HG03045 (cell line): ENCODE measurements at regions not wholly inside any gene's neighbourhood (a gene's known extent, or its start where the extent isn't known, plus 50 kb on each side); places are given as distances from the start of the nearest gene placed in this dataset.

Source experiments
- ATAC-seq: cut with Tn5 transposase; IDR thresholded peaks from one replicate; pipeline ENCODE4 v1.9.1; 2021; ENCODE audit warnings: mild to moderate bottlenecking, moderate library complexity; ENCODE audit not compliant: unreplicated experiment

GRCh38 chr6:14966906-14967711 is 278.8 kb upstream of the JARID2 start:
- ATAC-seq: no peak

DNA sequence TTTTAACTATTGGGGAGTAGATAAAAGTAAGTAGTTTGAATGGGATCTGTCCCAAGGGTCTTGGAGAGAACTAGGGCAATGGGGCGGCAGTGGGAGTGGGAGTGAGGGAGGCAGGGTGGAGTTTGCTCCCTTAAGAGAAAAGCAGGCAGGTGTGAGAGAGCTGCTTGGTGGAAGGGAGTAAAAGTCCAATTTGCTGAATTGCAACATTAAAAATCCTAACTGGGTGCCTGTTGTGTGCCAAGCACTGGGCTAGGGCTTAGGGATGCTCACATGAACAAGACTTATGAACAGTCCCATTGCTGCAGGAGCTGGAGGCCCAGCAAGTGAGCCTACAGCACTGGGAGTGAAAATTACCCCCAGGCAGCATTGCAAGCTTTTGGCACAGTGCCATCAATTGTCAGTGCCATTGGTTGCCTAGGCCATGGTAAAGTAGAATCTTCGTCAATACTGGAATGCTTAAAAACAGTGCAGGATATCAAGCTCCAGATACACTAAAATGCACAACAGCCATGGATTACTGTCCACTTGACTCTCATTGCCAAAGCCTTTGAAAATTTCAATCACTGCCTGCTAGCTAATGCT is 277.7 kb upstream of the JARID2 start:
- no peak for ATAC-seq

GRCh38 chr6:14969126-14969525 is 276.7 kb upstream of the JARID2 start:
- ATAC-seq: no peak

DNA sequence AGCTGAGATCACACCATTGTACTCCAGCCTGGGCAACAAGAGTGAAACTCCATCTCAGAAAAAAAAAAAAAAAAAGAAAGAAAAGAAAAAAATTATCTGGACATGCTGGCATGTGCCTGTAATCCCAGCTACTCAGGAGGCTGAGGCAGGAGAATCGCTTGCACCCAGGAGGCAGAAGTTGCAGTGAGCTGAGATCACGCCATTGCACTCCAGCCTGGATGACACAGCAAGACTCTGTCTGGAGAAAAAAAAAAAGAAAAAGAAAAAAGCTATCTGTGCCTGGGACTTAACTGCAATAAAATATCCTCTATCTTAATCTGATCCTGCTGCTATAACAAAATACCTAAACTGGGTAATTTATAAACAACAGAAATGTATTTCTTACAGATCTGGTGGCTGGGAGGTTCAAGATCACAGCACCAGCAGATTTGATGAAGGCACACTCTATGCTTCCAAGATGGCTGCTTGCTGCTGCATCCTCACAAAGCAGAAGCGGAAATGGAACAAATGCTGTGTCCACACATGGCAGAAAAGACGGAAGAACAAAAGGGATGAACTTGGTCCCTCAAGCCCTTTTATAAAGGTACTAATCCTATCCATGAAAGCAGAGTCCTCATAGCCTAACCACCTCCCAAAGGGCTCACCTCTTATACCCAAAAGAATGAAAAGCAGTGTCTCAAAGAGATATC is 273.3 kb upstream of the JARID2 start:
- ATAC-seq: no peak

DNA sequence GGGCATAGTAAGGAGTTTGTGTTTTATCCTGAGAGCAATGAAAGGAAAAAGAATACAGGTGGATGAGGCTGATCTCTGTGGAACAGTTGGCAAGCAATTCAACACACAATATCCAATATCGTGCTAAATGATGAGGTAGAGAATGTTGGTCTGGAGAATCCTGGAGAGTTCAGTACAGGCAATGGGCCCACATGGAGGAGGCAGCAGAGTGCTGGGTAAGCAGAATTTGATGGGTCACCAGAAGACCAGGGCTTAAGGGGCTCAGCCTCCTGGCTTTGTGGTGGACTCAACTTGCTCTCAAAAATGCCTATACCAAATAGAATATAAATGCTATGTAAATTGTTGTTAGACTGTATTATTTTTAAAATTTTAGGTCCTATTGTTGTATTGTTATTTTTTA is 271.5 kb upstream of the JARID2 start:
- ATAC-seq: no peak

GRCh38 chr6:14974792-14975470 is 270.9 kb upstream of the JARID2 start:
- ATAC-seq: no peak

DNA sequence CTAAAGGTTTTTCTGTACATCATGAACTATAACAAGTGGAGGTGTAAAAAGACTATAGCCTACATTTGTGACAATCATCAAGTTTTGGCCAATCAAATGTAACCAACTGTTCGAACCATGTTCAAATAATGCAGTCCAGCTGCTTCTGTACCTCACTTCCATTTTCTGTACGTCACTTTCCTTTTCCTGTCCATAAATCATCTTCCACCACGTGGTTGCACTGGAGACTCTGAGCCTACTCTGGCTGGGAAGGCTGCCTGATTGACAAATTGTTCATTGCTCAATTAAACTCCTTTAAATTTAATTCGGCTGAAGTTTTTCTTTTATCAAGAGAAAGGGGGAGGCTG is 270.4 kb upstream of the JARID2 start:
- no peak for ATAC-seq

- no peak for ATAC-seq
Observed at GRCh38 chr6:14977747-14978382, 268.0 kb upstream of the JARID2 start.

- no peak for ATAC-seq
Observed at GRCh38 chr6:14981960-14982359, 263.9 kb upstream of the JARID2 start.

DNA sequence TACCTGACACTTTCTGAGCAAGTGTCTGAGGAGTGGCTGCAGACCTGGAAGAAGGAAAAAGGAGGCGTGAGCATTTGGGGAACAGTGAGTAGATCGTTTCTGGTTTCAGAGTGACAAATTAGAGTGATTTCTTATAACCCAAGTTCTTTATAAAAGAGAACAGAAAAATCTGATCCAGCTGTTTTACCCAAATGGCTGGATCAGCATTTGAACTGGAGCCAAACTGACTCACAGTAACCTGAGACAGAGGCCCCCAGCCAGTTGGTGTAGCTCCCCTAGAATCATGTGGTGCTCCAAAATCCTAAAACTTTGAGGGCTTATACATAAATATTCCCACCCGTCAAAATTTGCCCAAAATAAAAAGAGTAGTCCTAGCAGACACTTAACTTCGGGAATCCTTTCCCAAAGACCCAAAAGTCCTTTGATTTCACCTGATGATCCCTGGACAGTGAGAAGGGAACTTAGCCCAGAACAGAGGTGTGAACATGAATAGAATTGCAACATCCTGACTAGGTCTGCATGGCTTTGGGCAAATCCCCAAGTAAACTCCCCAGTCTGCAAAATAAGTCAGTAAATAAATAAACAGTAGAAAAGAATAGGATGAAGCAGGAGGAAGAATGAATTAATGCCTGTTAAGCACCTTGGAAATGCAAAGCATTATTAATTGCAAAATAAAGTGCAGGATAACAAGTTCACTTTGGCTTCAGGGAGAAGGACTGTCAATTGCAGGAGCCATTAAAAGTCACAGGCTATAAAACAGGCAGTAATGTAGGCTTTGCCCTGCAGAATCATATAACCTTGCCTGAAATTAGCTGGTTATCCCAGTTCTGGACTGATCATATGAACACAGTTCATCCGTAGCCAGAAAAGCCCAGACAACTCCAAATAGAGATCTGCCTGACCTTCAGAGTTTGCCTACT is 262.0 kb upstream of the JARID2 start:
- ATAC-seq: no peak

- ATAC-seq: no peak
Observed at GRCh38 chr6:14984519-14984853, 261.4 kb upstream of the JARID2 start.

DNA sequence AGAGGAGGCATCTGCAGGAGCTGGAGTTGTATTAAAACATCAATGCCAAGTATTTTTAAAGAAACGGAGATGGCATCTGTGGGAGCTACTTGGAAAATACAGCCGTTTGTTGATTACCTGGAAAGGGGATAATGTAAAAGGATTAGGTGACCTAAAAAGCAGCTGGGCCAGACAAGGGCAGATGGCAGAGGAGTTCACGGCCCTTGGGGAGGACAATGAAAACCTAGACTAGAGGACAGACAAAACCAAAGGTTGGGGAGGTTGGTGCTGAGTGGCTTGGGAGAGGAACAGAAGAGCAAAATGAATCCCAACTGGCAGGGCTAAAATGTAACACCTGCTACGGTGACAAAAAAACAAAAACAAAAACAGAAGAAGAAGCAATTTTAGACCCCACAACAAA is 260.5 kb upstream of the JARID2 start:
- no peak for ATAC-seq

GRCh38 chr6:14986370-14986769 is 259.5 kb upstream of the JARID2 start:
- ATAC-seq: no peak

DNA sequence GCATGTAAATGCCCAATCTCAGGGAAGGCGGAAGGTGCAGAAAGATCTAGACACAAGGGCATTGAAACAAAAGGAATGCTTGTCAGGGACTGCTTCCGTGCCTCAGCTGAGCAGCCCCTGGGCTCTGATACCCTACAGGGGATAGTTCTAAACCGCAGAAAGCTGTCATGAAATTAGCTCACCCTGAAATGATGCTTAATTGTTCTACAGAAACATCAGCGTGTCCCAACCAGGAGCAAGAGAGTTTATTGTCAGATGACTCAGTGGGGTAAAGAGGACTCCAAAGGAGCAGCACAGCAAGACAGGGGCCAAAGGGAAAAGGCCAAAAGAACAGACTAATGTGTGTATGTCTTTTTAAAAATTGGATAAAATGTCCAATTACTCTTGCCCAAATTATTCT is 258.4 kb upstream of the JARID2 start:
- no peak for ATAC-seq

GRCh38 chr6:14992382-14992781 is 253.5 kb upstream of the JARID2 start:
- ATAC-seq: no peak

- ATAC-seq: no peak
Observed at GRCh38 chr6:14995208-14995607, 250.7 kb upstream of the JARID2 start.

GRCh38 chr6:14995966-14996602 is 249.8 kb upstream of the JARID2 start:
- no peak for ATAC-seq

DNA sequence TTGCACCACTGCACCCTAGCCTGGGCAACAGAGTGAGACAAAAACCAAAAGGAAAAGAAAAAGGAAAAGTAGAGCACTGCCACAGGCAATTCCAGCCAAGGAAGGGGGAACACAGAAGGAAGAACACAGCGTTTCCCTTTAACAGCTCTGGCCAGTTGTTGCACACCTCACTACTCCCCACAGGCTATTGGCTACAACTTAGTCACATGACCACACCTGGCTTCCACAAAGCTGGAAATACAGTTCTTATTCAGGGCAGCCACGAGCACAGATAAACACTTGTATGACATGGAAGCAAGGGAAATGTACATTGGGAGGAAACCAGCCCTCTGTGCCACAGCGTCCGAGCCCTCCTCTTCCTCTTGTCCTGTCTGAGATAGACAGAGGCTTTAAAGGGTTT is 249.0 kb upstream of the JARID2 start:
- no peak for ATAC-seq

DNA sequence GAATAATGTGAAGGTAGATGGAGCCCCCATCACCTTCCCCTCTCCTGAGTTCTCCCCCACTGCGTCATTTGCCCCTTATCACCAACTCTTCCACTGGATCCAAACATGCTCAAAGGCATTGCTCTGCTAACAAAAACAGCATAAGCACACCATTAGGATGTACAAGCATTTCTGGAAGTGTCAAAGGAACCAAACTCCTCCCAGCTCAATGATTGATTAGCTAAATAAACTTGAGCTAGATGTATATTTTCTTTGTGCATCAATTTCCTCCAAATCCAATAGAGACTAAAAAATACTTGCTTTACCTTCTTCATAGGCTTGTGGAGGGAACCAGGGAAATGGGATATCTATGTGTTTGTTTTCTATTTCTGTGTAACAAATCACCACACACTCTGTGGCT is 248.4 kb upstream of the JARID2 start:
- no peak for ATAC-seq

DNA sequence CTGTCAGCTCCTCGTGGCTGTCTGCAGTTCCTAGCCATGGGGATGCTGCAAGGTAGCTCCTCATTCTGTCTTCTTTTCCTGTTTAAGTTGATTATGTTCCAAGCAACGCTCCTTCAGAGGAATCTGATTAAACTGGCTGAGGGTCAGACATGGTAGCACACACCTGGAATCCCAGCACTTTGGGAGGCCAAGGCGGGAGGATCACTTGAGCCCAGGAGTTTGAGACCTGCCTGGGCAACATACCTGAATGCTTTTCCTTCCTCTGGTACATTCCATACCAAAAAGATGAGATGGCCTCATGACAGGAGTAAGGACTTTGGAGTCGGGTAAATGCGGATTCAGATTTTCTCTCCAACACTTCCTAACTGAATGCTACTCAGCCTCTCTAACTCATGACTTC is 246.8 kb upstream of the JARID2 start:
- no peak for ATAC-seq
